ENCODE measurements at regions not wholly inside any gene's neighbourhood (a gene's known extent, or its start where the extent isn't known, plus 50 kb on each side); places are given as distances from the start of the nearest gene placed in this dataset.
"Not testable (repeated sequence)": the region's sequence is repeated elsewhere in the genome, so short reads cannot be mapped to it uniquely, and the experiment has no call there.

DNA sequence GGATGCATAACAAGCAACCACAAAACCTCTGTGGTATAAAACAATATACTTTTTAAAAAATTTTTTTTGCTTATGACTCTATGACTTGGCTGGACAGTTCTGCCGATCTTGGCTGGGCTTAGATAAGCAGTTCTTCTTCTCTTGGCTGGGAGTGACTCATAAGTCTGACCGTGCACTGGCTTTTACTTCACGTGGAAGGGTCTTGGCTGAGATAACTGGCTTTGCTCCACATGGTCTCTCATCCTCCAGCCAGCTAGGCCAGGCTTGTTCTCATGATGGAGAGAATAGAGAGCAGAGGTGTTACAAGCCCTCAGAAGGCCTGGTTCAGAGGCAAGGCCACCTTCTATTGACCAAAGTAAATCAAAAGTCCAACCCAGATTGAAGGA is 178.9 kb upstream of the SERPINE2 start:
- no peak overlapping the region for H3K27ac ChIP-seq (ENCODE audit: low read depth, low read length, poor library complexity, severe bottlenecking)
- H3K9me2 ChIP-seq (ENCODE audit: insufficient read depth, low read length), result no peaks in the 10 kb centered on the region
- no TSS peak for BruUV-seq (replicated peaks)
- H3K4me1 ChIP-seq (ENCODE audit: insufficient read depth, low read length, poor library complexity, severe bottlenecking), result no peaks in the 10 kb centered on the region
- intact Hi-C loops (cut with micrococcal nuclease; ENCODE audit: unreplicated experiment), result no loop called here
- H3K79me2 ChIP-seq (ENCODE audit: insufficient read depth, low read depth, low read length), result no peaks in the 10 kb centered on the region
- no peak for TF ChIP-seq EZH2phosphoT487 (IDR thresholded peaks at IDR 0.05; ENCODE audit: borderline replicate concordance, low read depth, low read length)
- TF ChIP-seq, protein P1, sequence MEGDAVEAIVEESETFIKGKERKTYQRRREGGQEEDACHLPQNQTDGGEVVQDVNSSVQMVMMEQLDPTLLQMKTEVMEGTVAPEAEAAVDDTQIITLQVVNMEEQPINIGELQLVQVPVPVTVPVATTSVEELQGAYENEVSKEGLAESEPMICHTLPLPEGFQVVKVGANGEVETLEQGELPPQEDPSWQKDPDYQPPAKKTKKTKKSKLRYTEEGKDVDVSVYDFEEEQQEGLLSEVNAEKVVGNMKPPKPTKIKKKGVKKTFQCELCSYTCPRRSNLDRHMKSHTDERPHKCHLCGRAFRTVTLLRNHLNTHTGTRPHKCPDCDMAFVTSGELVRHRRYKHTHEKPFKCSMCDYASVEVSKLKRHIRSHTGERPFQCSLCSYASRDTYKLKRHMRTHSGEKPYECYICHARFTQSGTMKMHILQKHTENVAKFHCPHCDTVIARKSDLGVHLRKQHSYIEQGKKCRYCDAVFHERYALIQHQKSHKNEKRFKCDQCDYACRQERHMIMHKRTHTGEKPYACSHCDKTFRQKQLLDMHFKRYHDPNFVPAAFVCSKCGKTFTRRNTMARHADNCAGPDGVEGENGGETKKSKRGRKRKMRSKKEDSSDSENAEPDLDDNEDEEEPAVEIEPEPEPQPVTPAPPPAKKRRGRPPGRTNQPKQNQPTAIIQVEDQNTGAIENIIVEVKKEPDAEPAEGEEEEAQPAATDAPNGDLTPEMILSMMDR (conservative IDR thresholded peaks at IDR 0.05; ENCODE audit: low read length), result no peak
- no peaks in the 10 kb centered on the region for H3K9me3 ChIP-seq (ENCODE audit: low read length)
- CTCF ChIA-PET (ENCODE audit: unreplicated experiment), result no interaction called here
- no peaks in the 10 kb centered on the region for H4K20me1 ChIP-seq (ENCODE audit: insufficient read depth, low read length)
- H3K36me3 ChIP-seq (ENCODE audit: insufficient read depth, low read length), result no peaks in the 10 kb centered on the region
- no peak for DNase-seq (ENCODE audit: low spot score)
- H3K4me2 ChIP-seq (ENCODE audit: low read length), result no peak overlapping the region
- H2AFZ ChIP-seq (ENCODE audit: low read length), result no peak overlapping the region
- POLR2A ChIA-PET, result interaction anchor here (0.6 to 1.0 kb wide), 3 partner anchors 45 to 196 kb away, joined by 3 to 4 read pairs (median 3); no protein-coding TSS in a partner anchor
- H3K4me3 ChIP-seq (ENCODE audit: low read depth, low read length, poor library complexity, severe bottlenecking), result no peak overlapping the region

DNA sequence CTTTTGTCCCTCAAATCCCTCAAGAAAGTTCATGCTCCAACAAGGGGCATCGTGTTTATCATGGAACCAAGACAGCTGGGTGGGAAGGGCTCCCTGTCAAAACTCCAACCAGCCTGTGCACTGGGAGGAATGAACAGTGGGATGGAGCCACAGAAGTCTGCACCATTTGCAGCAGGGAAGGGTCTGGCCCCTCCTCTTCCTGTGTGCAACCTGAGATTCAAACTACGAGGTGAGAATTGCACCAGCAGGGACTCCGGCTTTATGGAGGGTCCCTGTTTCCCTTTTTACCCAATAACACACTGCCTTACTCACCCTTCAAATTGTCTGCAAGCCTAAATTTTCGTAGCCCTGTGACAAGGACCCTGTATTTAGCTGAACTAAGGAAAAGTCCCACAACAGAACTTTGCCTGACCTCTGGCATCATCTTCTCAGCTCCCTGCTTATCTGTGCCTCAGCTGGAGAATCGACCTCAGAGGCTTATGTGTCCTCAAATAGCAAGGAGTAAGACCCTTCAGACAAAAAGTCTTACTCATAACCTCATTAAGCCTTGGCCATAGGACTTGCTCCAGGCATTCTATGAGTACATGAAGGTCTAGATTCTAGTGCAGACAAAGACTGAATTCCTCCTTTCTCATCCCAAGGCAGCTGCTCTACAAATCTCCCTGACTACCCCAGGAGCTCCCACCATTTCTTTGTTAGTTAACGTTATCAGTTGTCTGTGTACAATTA is 178.3 kb upstream of the SERPINE2 start:
- CTCF ChIA-PET (ENCODE audit: unreplicated experiment), result no interaction called here
- H3K36me3 ChIP-seq (ENCODE audit: insufficient read depth, low read length), result no peaks in the 10 kb centered on the region
- no peak for DNase-seq (ENCODE audit: low spot score)
- no peaks in the 10 kb centered on the region for H3K79me2 ChIP-seq (ENCODE audit: insufficient read depth, low read depth, low read length)
- no peak overlapping the region for H3K27ac ChIP-seq (ENCODE audit: low read depth, low read length, poor library complexity, severe bottlenecking)
- POLR2A ChIA-PET, result interaction anchor here (0.6 to 1.0 kb wide), 4 partner anchors 10 to 196 kb away, joined by 3 to 4 read pairs (median 3); no protein-coding TSS in a partner anchor
- intact Hi-C loops (cut with micrococcal nuclease; ENCODE audit: unreplicated experiment), result no loop called here
- H4K20me1 ChIP-seq (ENCODE audit: insufficient read depth, low read length), result no peaks in the 10 kb centered on the region
- no peak overlapping the region for H3K4me3 ChIP-seq (ENCODE audit: low read depth, low read length, poor library complexity, severe bottlenecking)
- TF ChIP-seq, protein P1 (conservative IDR thresholded peaks at IDR 0.05; ENCODE audit: low read length), result no peak
- TF ChIP-seq EZH2phosphoT487 (IDR thresholded peaks at IDR 0.05; ENCODE audit: borderline replicate concordance, low read depth, low read length), result no peak
- no peak overlapping the region for H2AFZ ChIP-seq (ENCODE audit: low read length)
- no peaks in the 10 kb centered on the region for H3K9me3 ChIP-seq (ENCODE audit: low read length)
- no peaks in the 10 kb centered on the region for H3K9me2 ChIP-seq (ENCODE audit: insufficient read depth, low read length)
- no peaks in the 10 kb centered on the region for H3K4me1 ChIP-seq (ENCODE audit: insufficient read depth, low read length, poor library complexity, severe bottlenecking)
- BruUV-seq (replicated peaks), result no TSS peak
- H3K4me2 ChIP-seq (ENCODE audit: low read length), result no peak overlapping the region

DNA sequence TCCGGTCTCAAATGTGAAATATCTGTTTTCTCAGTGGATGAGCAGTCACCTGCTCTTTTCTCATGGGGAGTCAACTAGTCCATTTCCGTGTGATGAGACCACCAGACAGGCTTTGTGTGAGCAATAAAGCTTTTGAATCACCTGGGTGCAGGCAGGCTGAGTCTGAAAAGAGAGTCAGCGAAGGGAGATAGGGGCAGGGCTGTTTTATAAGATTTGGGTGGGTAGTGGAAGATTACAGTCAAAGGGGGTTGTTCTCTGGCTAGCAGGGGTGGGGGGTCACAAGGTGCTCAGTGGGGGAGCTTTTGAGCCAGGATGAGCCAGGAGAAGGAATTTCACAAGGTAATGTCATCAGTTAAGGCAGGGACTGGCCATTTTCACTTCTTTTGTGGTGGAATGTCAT is 176.5 kb upstream of the SERPINE2 start:
- H3K4me3 ChIP-seq (ENCODE audit: low read depth, low read length, poor library complexity, severe bottlenecking); H4K20me1 ChIP-seq (ENCODE audit: insufficient read depth, low read length); H3K4me2 ChIP-seq (ENCODE audit: low read length); H3K79me2 ChIP-seq (ENCODE audit: insufficient read depth, low read depth, low read length); H3K27ac ChIP-seq (ENCODE audit: low read depth, low read length, poor library complexity, severe bottlenecking); intact Hi-C loops (cut with micrococcal nuclease; ENCODE audit: unreplicated experiment); H2AFZ ChIP-seq (ENCODE audit: low read length); H3K4me1 ChIP-seq (ENCODE audit: insufficient read depth, low read length, poor library complexity, severe bottlenecking); H3K9me3 ChIP-seq (ENCODE audit: low read length); DNase-seq (ENCODE audit: low spot score); H3K36me3 ChIP-seq (ENCODE audit: insufficient read depth, low read length); H3K9me2 ChIP-seq (ENCODE audit: insufficient read depth, low read length); POLR2A ChIA-PET; CTCF ChIA-PET (ENCODE audit: unreplicated experiment); BruUV-seq (replicated peaks): not testable (repeated sequence)

Measured in OCI-LY7 (cell line).